22Rv1 (cell line): ENCODE measurements at regions not wholly inside any gene's neighbourhood (a gene's known extent, or its start where the extent isn't known, plus 50 kb on each side); places are given as distances from the start of the nearest gene placed in this dataset.

ENCODE experiments used
- ZFX ChIP-seq: fragments of 450-650 bp; IDR thresholded peaks from 2 replicates; pipeline ENCODE4 v1.6.1; 2017; ENCODE audit warnings: antibody characterized with exemption, borderline replicate concordance
- TF ChIP-seq, protein P1 (sequence below): fragments of 450-650 bp; IDR thresholded peaks from 2 replicates; pipeline ENCODE4 v1.5.1; 2017; ENCODE audit warnings: mild to moderate bottlenecking

DNA sequence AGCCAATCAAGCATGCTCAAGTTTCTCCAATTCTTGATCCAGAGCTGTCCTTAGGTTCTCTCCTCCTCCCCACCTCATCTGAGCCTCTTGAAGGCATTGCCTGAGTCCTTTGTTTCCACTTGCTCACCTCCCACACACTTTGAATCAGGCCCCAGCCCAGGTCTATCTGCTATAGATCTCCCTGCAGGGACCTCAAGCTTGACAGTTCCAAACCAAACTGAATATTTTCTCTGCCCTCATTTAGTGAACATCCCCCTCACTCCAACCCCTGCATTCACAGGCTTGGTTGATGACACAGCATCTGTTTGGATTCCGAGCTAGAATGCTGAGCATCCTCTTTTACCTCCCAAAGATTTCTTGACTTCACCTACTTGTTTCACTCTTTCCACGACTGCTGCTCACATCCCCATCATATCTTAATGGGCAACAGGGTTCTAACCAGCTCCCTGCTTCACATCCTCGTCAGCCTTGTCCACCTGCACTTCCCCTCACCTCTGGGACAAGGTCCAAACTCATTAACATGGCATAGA lies 474.5 kb downstream of the ZSWIM6 start:
- TF ChIP-seq, protein P1, sequence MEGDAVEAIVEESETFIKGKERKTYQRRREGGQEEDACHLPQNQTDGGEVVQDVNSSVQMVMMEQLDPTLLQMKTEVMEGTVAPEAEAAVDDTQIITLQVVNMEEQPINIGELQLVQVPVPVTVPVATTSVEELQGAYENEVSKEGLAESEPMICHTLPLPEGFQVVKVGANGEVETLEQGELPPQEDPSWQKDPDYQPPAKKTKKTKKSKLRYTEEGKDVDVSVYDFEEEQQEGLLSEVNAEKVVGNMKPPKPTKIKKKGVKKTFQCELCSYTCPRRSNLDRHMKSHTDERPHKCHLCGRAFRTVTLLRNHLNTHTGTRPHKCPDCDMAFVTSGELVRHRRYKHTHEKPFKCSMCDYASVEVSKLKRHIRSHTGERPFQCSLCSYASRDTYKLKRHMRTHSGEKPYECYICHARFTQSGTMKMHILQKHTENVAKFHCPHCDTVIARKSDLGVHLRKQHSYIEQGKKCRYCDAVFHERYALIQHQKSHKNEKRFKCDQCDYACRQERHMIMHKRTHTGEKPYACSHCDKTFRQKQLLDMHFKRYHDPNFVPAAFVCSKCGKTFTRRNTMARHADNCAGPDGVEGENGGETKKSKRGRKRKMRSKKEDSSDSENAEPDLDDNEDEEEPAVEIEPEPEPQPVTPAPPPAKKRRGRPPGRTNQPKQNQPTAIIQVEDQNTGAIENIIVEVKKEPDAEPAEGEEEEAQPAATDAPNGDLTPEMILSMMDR, result no peak
- no peak for TF ChIP-seq ZFX
